ENCODE measurements at regions not wholly inside any gene's neighbourhood (a gene's known extent, or its start where the extent isn't known, plus 50 kb on each side); places are given as distances from the start of the nearest gene placed in this dataset.

DNA sequence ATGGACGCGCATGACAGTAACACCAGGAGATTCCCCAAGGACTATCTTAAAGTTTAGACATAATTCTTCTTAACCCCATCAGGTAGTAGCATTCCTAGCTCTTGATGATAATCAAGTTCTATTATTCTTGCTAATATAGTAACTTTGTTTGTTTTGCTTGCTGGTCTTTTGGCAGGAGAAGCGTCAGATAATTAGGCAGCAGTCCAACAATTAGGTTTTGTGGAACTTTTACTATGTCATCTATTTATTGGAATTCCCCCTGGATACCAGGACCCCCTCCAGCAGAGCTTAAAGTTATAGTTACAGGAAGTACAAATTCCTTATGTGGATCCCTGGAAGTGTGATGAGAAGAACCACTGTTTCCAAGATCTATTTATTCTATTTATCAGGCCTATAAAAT is 1138.0 kb upstream of the FAM98A start:
- DNase-seq (ENCODE audit: low spot score): no peak
- Mint-ChIP-seq H3K4me3 (ENCODE audit: unreplicated experiment) (no peak overlapping the region), H3K9me3 (ENCODE audit: unreplicated experiment) (no peaks in the 10 kb centered on the region), H3K27me3 (ENCODE audit: unreplicated experiment) (no peaks in the 10 kb centered on the region), H3K27ac (ENCODE audit: unreplicated experiment) (no peak overlapping the region), H3K36me3 (ENCODE audit: low read depth, unreplicated experiment) (no peaks in the 10 kb centered on the region), H3K4me1 (ENCODE audit: unreplicated experiment) (no peaks in the 10 kb centered on the region)
- TF ChIP-seq, protein P1, sequence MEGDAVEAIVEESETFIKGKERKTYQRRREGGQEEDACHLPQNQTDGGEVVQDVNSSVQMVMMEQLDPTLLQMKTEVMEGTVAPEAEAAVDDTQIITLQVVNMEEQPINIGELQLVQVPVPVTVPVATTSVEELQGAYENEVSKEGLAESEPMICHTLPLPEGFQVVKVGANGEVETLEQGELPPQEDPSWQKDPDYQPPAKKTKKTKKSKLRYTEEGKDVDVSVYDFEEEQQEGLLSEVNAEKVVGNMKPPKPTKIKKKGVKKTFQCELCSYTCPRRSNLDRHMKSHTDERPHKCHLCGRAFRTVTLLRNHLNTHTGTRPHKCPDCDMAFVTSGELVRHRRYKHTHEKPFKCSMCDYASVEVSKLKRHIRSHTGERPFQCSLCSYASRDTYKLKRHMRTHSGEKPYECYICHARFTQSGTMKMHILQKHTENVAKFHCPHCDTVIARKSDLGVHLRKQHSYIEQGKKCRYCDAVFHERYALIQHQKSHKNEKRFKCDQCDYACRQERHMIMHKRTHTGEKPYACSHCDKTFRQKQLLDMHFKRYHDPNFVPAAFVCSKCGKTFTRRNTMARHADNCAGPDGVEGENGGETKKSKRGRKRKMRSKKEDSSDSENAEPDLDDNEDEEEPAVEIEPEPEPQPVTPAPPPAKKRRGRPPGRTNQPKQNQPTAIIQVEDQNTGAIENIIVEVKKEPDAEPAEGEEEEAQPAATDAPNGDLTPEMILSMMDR (IDR thresholded peaks at IDR 0.05; ENCODE audit: unreplicated experiment): no peak

DNA sequence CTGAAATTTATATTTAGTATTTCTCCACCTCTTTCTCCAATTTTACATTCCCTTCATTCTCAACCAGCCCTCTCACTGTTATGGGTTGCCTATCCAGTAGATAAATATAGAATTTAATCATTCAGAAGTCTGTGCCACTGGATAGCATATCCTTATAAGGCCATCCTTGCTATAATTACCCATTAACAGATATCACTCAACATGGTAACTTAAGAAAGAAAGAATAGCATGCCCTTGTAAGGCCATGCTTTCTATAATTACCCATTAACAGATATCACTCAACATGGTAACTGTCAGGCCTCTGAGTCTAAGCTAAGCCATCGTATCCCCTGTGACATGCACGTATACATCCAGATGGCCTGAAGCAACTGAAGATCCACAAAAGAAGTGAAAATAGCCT is 1137.4 kb upstream of the FAM98A start:
- Mint-ChIP-seq H3K9me3 (ENCODE audit: unreplicated experiment) (no peaks in the 10 kb centered on the region), H3K36me3 (ENCODE audit: low read depth, unreplicated experiment) (no peaks in the 10 kb centered on the region), H3K27ac (ENCODE audit: unreplicated experiment) (no peak overlapping the region), H3K4me1 (ENCODE audit: unreplicated experiment) (peaks cover under 1% of the 10 kb centered on the region), H3K27me3 (ENCODE audit: unreplicated experiment) (no peaks in the 10 kb centered on the region), H3K4me3 (ENCODE audit: unreplicated experiment) (no peak overlapping the region)
- DNase-seq (ENCODE audit: low spot score): no peak
- TF ChIP-seq, protein P1 (IDR thresholded peaks at IDR 0.05; ENCODE audit: unreplicated experiment): no peak

DNA sequence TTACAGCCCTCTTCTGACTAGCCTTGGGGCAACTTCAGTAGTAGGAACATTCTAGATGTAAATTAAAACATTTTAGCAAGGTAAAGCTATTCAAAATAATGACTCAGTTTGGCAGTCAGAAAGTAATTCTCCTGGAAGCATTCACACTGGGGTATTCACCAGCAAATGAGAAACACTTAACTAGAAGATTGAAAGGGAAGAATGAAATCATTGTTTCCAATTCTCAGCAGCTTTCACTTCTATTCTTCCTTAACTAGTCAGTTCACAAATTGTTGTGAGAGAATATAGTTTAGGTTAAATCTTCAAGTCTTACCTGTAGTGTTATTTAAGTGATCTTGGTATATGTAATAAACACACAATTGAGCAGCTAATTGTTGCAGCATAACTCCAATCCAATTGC is 1135.6 kb upstream of the FAM98A start:
- Mint-ChIP-seq H3K4me1 (ENCODE audit: unreplicated experiment) (peaks cover 5% of the 10 kb centered on the region), H3K27ac (ENCODE audit: unreplicated experiment) (no peak overlapping the region), H3K4me3 (ENCODE audit: unreplicated experiment) (no peak overlapping the region), H3K9me3 (ENCODE audit: unreplicated experiment) (no peaks in the 10 kb centered on the region), H3K27me3 (ENCODE audit: unreplicated experiment) (no peaks in the 10 kb centered on the region), H3K36me3 (ENCODE audit: low read depth, unreplicated experiment) (no peaks in the 10 kb centered on the region)
- TF ChIP-seq, protein P1 (IDR thresholded peaks at IDR 0.05; ENCODE audit: unreplicated experiment): no peak
- no peak for DNase-seq (ENCODE audit: low spot score)

DNA sequence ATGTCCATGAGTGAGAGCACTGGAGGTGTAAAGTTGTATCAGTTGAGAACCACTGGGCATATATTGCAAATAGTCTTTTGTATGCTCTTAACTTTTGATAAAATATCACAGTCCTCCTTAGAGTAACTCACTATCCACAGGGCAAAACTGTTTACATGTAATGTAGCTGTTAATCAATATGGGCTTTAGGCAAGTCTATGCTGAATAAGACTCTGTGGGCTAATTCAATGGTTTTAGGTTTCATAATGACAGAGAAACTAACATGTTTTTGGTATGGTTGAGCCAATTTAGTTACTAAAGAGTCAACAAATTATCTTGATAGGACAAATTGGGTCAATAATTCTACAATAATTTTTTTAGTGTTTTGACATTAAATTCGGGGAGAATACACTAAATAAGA is 1134.9 kb upstream of the FAM98A start:
- TF ChIP-seq, protein P1 (IDR thresholded peaks at IDR 0.05; ENCODE audit: unreplicated experiment): no peak
- Mint-ChIP-seq H3K4me3 (ENCODE audit: unreplicated experiment) (no peak overlapping the region), H3K9me3 (ENCODE audit: unreplicated experiment) (no peaks in the 10 kb centered on the region), H3K27me3 (ENCODE audit: unreplicated experiment) (no peaks in the 10 kb centered on the region), H3K27ac (ENCODE audit: unreplicated experiment) (no peak overlapping the region), H3K4me1 (ENCODE audit: unreplicated experiment) (peaks cover 5% of the 10 kb centered on the region), H3K36me3 (ENCODE audit: low read depth, unreplicated experiment) (no peaks in the 10 kb centered on the region)
- DNase-seq (ENCODE audit: low spot score): no peak

DNA sequence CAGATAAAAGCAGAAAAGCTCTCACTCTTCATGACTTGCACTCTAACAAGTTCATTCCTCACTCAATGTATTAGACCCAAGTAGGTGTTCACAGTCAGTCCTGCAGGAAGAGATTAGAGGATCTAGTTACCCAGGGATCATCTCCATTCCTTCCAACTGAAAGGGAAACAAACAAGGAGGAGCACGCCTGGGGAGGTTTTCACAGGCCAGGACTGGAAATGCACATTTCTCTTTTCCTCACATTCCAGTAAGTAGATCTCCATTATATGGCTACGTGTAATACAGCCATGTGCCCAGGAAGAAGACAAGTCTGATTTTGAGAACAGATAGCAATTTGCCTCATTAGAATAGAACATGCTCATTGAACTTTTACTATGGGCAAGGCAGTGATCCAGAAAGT is 1132.2 kb upstream of the FAM98A start:
- H3K27ac Mint-ChIP-seq (ENCODE audit: unreplicated experiment): no peak overlapping the region
- DNase-seq (ENCODE audit: low spot score): no peak
- H3K4me1 Mint-ChIP-seq (ENCODE audit: unreplicated experiment): peaks cover 5% of the 10 kb centered on the region
- no peaks in the 10 kb centered on the region for H3K27me3 Mint-ChIP-seq (ENCODE audit: unreplicated experiment)
- TF ChIP-seq, protein P1 (IDR thresholded peaks at IDR 0.05; ENCODE audit: unreplicated experiment): no peak
- no peak overlapping the region for H3K4me3 Mint-ChIP-seq (ENCODE audit: unreplicated experiment)
- H3K36me3 Mint-ChIP-seq (ENCODE audit: low read depth, unreplicated experiment): no peaks in the 10 kb centered on the region
- no peaks in the 10 kb centered on the region for H3K9me3 Mint-ChIP-seq (ENCODE audit: unreplicated experiment)
